ENCODE measurements at regions not wholly inside any gene's neighbourhood (a gene's known extent, or its start where the extent isn't known, plus 50 kb on each side); places are given as distances from the start of the nearest gene placed in this dataset.

- TF ChIP-seq, protein P1, sequence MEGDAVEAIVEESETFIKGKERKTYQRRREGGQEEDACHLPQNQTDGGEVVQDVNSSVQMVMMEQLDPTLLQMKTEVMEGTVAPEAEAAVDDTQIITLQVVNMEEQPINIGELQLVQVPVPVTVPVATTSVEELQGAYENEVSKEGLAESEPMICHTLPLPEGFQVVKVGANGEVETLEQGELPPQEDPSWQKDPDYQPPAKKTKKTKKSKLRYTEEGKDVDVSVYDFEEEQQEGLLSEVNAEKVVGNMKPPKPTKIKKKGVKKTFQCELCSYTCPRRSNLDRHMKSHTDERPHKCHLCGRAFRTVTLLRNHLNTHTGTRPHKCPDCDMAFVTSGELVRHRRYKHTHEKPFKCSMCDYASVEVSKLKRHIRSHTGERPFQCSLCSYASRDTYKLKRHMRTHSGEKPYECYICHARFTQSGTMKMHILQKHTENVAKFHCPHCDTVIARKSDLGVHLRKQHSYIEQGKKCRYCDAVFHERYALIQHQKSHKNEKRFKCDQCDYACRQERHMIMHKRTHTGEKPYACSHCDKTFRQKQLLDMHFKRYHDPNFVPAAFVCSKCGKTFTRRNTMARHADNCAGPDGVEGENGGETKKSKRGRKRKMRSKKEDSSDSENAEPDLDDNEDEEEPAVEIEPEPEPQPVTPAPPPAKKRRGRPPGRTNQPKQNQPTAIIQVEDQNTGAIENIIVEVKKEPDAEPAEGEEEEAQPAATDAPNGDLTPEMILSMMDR (IDR thresholded peaks at IDR 0.05; ENCODE audit: partially characterized antibody, unreplicated experiment): no peak
- no peak for DNase-seq
- H3K4me3 Mint-ChIP-seq (ENCODE audit: unreplicated experiment): no peak overlapping the region
- H3K4me1 Mint-ChIP-seq (ENCODE audit: low read depth, unreplicated experiment): peaks cover 6% of the 10 kb centered on the region
- H3K27ac Mint-ChIP-seq (ENCODE audit: unreplicated experiment): no peak overlapping the region
- H3K36me3 Mint-ChIP-seq (ENCODE audit: unreplicated experiment): no peaks in the 10 kb centered on the region
- H3K27me3 Mint-ChIP-seq (ENCODE audit: unreplicated experiment): no peaks in the 10 kb centered on the region
- no peaks in the 10 kb centered on the region for H3K9me3 Mint-ChIP-seq (ENCODE audit: unreplicated experiment)
Measured at GRCh38 chr12:86333955-86334522, 77.8 kb upstream of the MGAT4C start.

DNA sequence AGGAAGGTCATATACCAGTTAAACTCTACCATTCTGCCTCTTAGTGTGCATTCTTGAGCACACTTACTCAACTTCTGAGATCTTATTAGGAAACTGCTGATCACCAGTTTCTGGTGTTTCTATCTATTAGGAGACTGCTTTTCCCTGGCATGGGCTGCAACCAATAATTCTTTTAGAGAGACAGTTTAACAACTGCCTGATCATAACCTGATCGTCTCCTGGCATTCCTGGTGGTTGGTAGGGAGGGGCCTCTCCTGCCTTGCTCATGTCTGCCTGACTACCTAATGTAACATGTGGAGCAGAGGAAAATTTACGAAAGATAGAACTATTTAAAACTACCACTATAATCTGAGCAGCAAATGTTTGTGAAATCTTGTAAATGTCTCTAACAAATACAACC is 75.3 kb upstream of the MGAT4C start:
- H3K36me3 Mint-ChIP-seq (ENCODE audit: unreplicated experiment): no peaks in the 10 kb centered on the region
- no peak overlapping the region for H3K27ac Mint-ChIP-seq (ENCODE audit: unreplicated experiment)
- DNase-seq: no peak
- no peak overlapping the region for H3K4me3 Mint-ChIP-seq (ENCODE audit: unreplicated experiment)
- H3K4me1 Mint-ChIP-seq (ENCODE audit: low read depth, unreplicated experiment): peaks cover 6% of the 10 kb centered on the region
- TF ChIP-seq, protein P1 (IDR thresholded peaks at IDR 0.05; ENCODE audit: partially characterized antibody, unreplicated experiment): no peak
- H3K9me3 Mint-ChIP-seq (ENCODE audit: unreplicated experiment): no peaks in the 10 kb centered on the region
- H3K27me3 Mint-ChIP-seq (ENCODE audit: unreplicated experiment): no peaks in the 10 kb centered on the region

GRCh38 chr12:86331012-86331411 is 74.8 kb upstream of the MGAT4C start:
- TF ChIP-seq, protein P1 (IDR thresholded peaks at IDR 0.05; ENCODE audit: partially characterized antibody, unreplicated experiment): no peak
- Mint-ChIP-seq H3K27ac (ENCODE audit: unreplicated experiment) (no peak overlapping the region), H3K36me3 (ENCODE audit: unreplicated experiment) (no peaks in the 10 kb centered on the region), H3K4me1 (ENCODE audit: low read depth, unreplicated experiment) (peaks cover 6% of the 10 kb centered on the region), H3K27me3 (ENCODE audit: unreplicated experiment) (no peaks in the 10 kb centered on the region), H3K9me3 (ENCODE audit: unreplicated experiment) (no peaks in the 10 kb centered on the region), H3K4me3 (ENCODE audit: unreplicated experiment) (no peak overlapping the region)
- DNase-seq: no peak

DNA sequence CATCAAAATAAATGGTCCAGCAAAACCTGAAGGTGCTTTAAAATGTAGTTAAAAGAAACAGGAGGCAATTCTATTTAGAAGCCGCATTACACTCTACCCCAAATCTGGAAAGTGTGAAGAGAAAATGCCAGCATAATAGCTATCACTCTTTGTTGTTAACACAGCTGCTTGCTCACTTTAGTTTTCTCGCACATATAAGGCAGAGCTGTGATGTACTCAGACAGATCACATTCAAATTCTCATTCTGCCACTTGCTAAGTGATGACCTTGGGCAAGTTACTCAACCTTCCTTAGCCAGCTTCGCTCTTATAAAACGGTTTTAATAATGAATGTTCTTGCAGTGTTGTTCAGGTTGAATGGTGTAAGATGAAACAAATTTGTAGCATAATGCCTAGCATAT is 56.0 kb upstream of the MGAT4C start:
- DNase-seq: no peak
- Mint-ChIP-seq H3K27me3 (ENCODE audit: unreplicated experiment) (no peaks in the 10 kb centered on the region), H3K36me3 (ENCODE audit: unreplicated experiment) (no peaks in the 10 kb centered on the region)

More for the DNA sequence above, 56.0 kb upstream of the MGAT4C start:
- TF ChIP-seq, protein P1 (IDR thresholded peaks at IDR 0.05; ENCODE audit: partially characterized antibody, unreplicated experiment): no peak
- Mint-ChIP-seq H3K27ac (ENCODE audit: unreplicated experiment) (no peak overlapping the region), H3K4me1 (ENCODE audit: low read depth, unreplicated experiment) (no peaks in the 10 kb centered on the region), H3K9me3 (ENCODE audit: unreplicated experiment) (no peaks in the 10 kb centered on the region), H3K4me3 (ENCODE audit: unreplicated experiment) (no peak overlapping the region)

All from glutamatergic neuron (in vitro differentiated cells).